Ascending aorta (tissue), 2 donors: ENCODE measurements at regions not wholly inside any gene's neighbourhood (a gene's known extent, or its start where the extent isn't known, plus 50 kb on each side); places are given as distances from the start of the nearest gene placed in this dataset.
A peak's percentile ranks its signal among the peaks of the same experiment; 100 is the strongest.

Experiments used
- DNase-seq, 2 donors: peaks; one replicate each; pipeline ENCODE4 v3.0.0-alpha.2; 2019; ENCODE audit warnings: low spot score in 2 of 2
- H3K27ac ChIP-seq, 2 donors: fragments of 200-600 bp; sonication (generic); one replicate each; pipeline ENCODE4 v1.5.1; 2016 to 2017; ENCODE audit warnings: mild to moderate bottlenecking in 1 of 2
- H3K27me3 ChIP-seq: fragments of 200-600 bp; sonication (generic); one replicate; pipeline ENCODE4 v1.5.1; 2017
- H3K36me3 ChIP-seq, 2 donors: fragments of 200-600 bp; sonication (generic); one replicate each; pipeline ENCODE4 v1.5.1; 2016
- H3K4me1 ChIP-seq, 2 donors: fragments of 200-600 bp; sonication (generic); one replicate each; pipeline ENCODE4 v1.5.1; 2016 to 2017; ENCODE audit warnings: mild to moderate bottlenecking in 1 of 2
- H3K4me3 ChIP-seq, 2 donors: fragments of 200-600 bp; sonication (generic); one replicate each; pipeline ENCODE4 v1.5.1; 2016 to 2017; ENCODE audit warnings: mild to moderate bottlenecking in 1 of 2
- H3K9me3 ChIP-seq, 2 donors: fragments of 200-600 bp; sonication (generic); one replicate each; pipeline ENCODE4 v1.5.1; 2016
- CTCF ChIP-seq, 3 experiments: fragments of 200-600 bp in 2 of 3; fragments of 450-650 bp in 1 of 3; sonication (generic) in 2 of 3; IDR thresholded peaks; one replicate each; pipeline ENCODE4 v1.5.1; 2016 to 2019; ENCODE audit warnings: antibody characterized with exemption in 3 of 3, mild to moderate bottlenecking in 1 of 3, moderate library complexity in 1 of 3
- intact Hi-C: fragments of 100-400 bp; cut with DNase I; formaldehyde crosslinking; loops from one replicate; pipeline ENCODE4 v1.15.1; 2023

GRCh38 chr21:25025596-25025995, 581.7 kb downstream of the MRPL39 start:
- no peaks in the 10 kb centered on the region for H3K4me1 ChIP-seq
- intact Hi-C loops: no loop called here
- DNase-seq: no peak
- no peaks in the 10 kb centered on the region for H3K36me3 ChIP-seq
- H3K9me3 ChIP-seq: no peaks in the 10 kb centered on the region
- H3K27ac ChIP-seq: no peak overlapping the region
- no peaks in the 10 kb centered on the region for H3K27me3 ChIP-seq
- no peak for TF ChIP-seq CTCF (IDR thresholded peaks at IDR 0.05)
- H3K4me3 ChIP-seq: no peak overlapping the region

- H3K27me3 ChIP-seq: no peaks in the 10 kb centered on the region
- intact Hi-C loops: no loop called here
- H3K36me3 ChIP-seq: no peaks in the 10 kb centered on the region
- no peak overlapping the region for H3K4me3 ChIP-seq
- no peak for TF ChIP-seq CTCF (IDR thresholded peaks at IDR 0.05)
- no peaks in the 10 kb centered on the region for H3K4me1 ChIP-seq
- H3K9me3 ChIP-seq: no peaks in the 10 kb centered on the region
- no peak for DNase-seq
- no peak overlapping the region for H3K27ac ChIP-seq
Observed at GRCh38 chr21:25024639-25025038, 582.6 kb downstream of the MRPL39 start.

- H3K4me3 ChIP-seq: no peak overlapping the region
- no peaks in the 10 kb centered on the region for H3K4me1 ChIP-seq
- intact Hi-C loops: no loop called here
- no peak for DNase-seq
- no peaks in the 10 kb centered on the region for H3K27me3 ChIP-seq
- H3K9me3 ChIP-seq: no peaks in the 10 kb centered on the region
- no peaks in the 10 kb centered on the region for H3K36me3 ChIP-seq
- no peak for TF ChIP-seq CTCF (IDR thresholded peaks at IDR 0.05)
- no peak overlapping the region for H3K27ac ChIP-seq
Observed at GRCh38 chr21:25005388-25005787, 601.9 kb downstream of the MRPL39 start.

- no peak for DNase-seq
- H3K36me3 ChIP-seq: no peaks in the 10 kb centered on the region
- TF ChIP-seq CTCF (IDR thresholded peaks at IDR 0.05): no peak
- no peaks in the 10 kb centered on the region for H3K9me3 ChIP-seq
- no peak overlapping the region for H3K27ac ChIP-seq
- no peak overlapping the region for H3K4me3 ChIP-seq
- H3K4me1 ChIP-seq: no peaks in the 10 kb centered on the region
- no peaks in the 10 kb centered on the region for H3K27me3 ChIP-seq
- intact Hi-C loops: no loop called here
Observed at GRCh38 chr21:25002676-25003075, 604.6 kb downstream of the MRPL39 start.

- Histone ChIP-seq H3K27me3 (no peaks in the 10 kb centered on the region), H3K36me3 (no peaks in the 10 kb centered on the region), H3K4me3 (peak overlapping the region in 1 of 2 donors; percentile 33), H3K9me3 (no peaks in the 10 kb centered on the region), H3K4me1 (no peaks in the 10 kb centered on the region), H3K27ac (no peak overlapping the region)
- intact Hi-C loops: no loop called here
- DNase-seq: no peak
- TF ChIP-seq CTCF (IDR thresholded peaks at IDR 0.05): no peak
Observed at GRCh38 chr21:24995216-24995615, 612.1 kb downstream of the MRPL39 start.

GRCh38 chr21:24994717-24995116, 612.6 kb downstream of the MRPL39 start:
- no peaks in the 10 kb centered on the region for H3K27me3 ChIP-seq
- no peak overlapping the region for H3K4me3 ChIP-seq
- no peak for DNase-seq
- no peaks in the 10 kb centered on the region for H3K9me3 ChIP-seq
- H3K36me3 ChIP-seq: no peaks in the 10 kb centered on the region
- no peak overlapping the region for H3K27ac ChIP-seq
- no peak for TF ChIP-seq CTCF (IDR thresholded peaks at IDR 0.05)
- intact Hi-C loops: no loop called here
- H3K4me1 ChIP-seq: no peaks in the 10 kb centered on the region
